ENCODE measurements at regions not wholly inside any gene's neighbourhood (a gene's known extent, or its start where the extent isn't known, plus 50 kb on each side); places are given as distances from the start of the nearest gene placed in this dataset.

GRCh38 chr2:14396533-14397083 is 235.9 kb upstream of the LRATD1 start:
- H4K20me1 ChIP-seq (ENCODE audit: control insufficient read depth, insufficient read depth, low read depth, low read length): no peaks in the 10 kb centered on the region
- H3K9me3 ChIP-seq (ENCODE audit: control insufficient read depth, insufficient read depth, low read length): no peaks in the 10 kb centered on the region
- no peaks in the 10 kb centered on the region for H3K36me3 ChIP-seq (ENCODE audit: control insufficient read depth, low read length)
- no peaks in the 10 kb centered on the region for H3K9me2 ChIP-seq (replicated peaks; ENCODE audit: control insufficient read depth, low read length)
- H3K27me3 ChIP-seq (ENCODE audit: control insufficient read depth, low read length): no peaks in the 10 kb centered on the region
- H3K4me3 ChIP-seq (ENCODE audit: low read length): no peak overlapping the region
- no peaks in the 10 kb centered on the region for H3K79me2 ChIP-seq (ENCODE audit: control insufficient read depth, low read length)
- H3K27ac ChIP-seq (ENCODE audit: low read depth, low read length): no peak overlapping the region
- no peak for TF ChIP-seq EZH2phosphoT487 (IDR thresholded peaks at IDR 0.05; ENCODE audit: borderline replicate concordance, low read length)
- no peak for TF ChIP-seq CTCF (IDR thresholded peaks at IDR 0.05; ENCODE audit: low read depth, low read length, poor library complexity, severe bottlenecking)
- H3K4me2 ChIP-seq (ENCODE audit: low read length): no peak overlapping the region
- H3K4me1 ChIP-seq (ENCODE audit: control insufficient read depth, low read length): no peaks in the 10 kb centered on the region
- no peaks in the 10 kb centered on the region for H3F3A ChIP-seq (ENCODE audit: control insufficient read depth, insufficient read depth)

- H3K4me1 ChIP-seq (ENCODE audit: control insufficient read depth, low read length): no peaks in the 10 kb centered on the region
- H3K79me2 ChIP-seq (ENCODE audit: control insufficient read depth, low read length): no peaks in the 10 kb centered on the region
- H4K20me1 ChIP-seq (ENCODE audit: control insufficient read depth, insufficient read depth, low read depth, low read length): no peaks in the 10 kb centered on the region
- no peak overlapping the region for H3K27ac ChIP-seq (ENCODE audit: low read depth, low read length)
- H3K9me2 ChIP-seq (replicated peaks; ENCODE audit: control insufficient read depth, low read length): no peaks in the 10 kb centered on the region
- H3K4me2 ChIP-seq (ENCODE audit: low read length): no peak overlapping the region
- no peak overlapping the region for H3K4me3 ChIP-seq (ENCODE audit: low read length)
- no peak for TF ChIP-seq CTCF (IDR thresholded peaks at IDR 0.05; ENCODE audit: low read depth, low read length, poor library complexity, severe bottlenecking)
- TF ChIP-seq EZH2phosphoT487 (IDR thresholded peaks at IDR 0.05; ENCODE audit: borderline replicate concordance, low read length): no peak
- H3K9me3 ChIP-seq (ENCODE audit: control insufficient read depth, insufficient read depth, low read length): no peaks in the 10 kb centered on the region
- H3F3A ChIP-seq (ENCODE audit: control insufficient read depth, insufficient read depth): no peaks in the 10 kb centered on the region
- no peaks in the 10 kb centered on the region for H3K27me3 ChIP-seq (ENCODE audit: control insufficient read depth, low read length)
- no peaks in the 10 kb centered on the region for H3K36me3 ChIP-seq (ENCODE audit: control insufficient read depth, low read length)
Observed at GRCh38 chr2:14398641-14399040, 233.9 kb upstream of the LRATD1 start.

- no peaks in the 10 kb centered on the region for H3K4me1 ChIP-seq (ENCODE audit: control insufficient read depth, low read length)
- H3K27ac ChIP-seq (ENCODE audit: low read depth, low read length): no peak overlapping the region
- no peaks in the 10 kb centered on the region for H3K9me2 ChIP-seq (replicated peaks; ENCODE audit: control insufficient read depth, low read length)
- H3K36me3 ChIP-seq (ENCODE audit: control insufficient read depth, low read length): no peaks in the 10 kb centered on the region
- no peak overlapping the region for H3K4me2 ChIP-seq (ENCODE audit: low read length)
- no peaks in the 10 kb centered on the region for H3F3A ChIP-seq (ENCODE audit: control insufficient read depth, insufficient read depth)
- H4K20me1 ChIP-seq (ENCODE audit: control insufficient read depth, insufficient read depth, low read depth, low read length): no peaks in the 10 kb centered on the region
- H3K79me2 ChIP-seq (ENCODE audit: control insufficient read depth, low read length): no peaks in the 10 kb centered on the region
- no peaks in the 10 kb centered on the region for H3K9me3 ChIP-seq (ENCODE audit: control insufficient read depth, insufficient read depth, low read length)
- H3K27me3 ChIP-seq (ENCODE audit: control insufficient read depth, low read length): no peaks in the 10 kb centered on the region
- no peak overlapping the region for H3K4me3 ChIP-seq (ENCODE audit: low read length)
- TF ChIP-seq EZH2phosphoT487 (IDR thresholded peaks at IDR 0.05; ENCODE audit: borderline replicate concordance, low read length) (no peak), CTCF (IDR thresholded peaks at IDR 0.05; ENCODE audit: low read depth, low read length, poor library complexity, severe bottlenecking) (no peak)
Observed at GRCh38 chr2:14401873-14402272, 230.6 kb upstream of the LRATD1 start.

Data from DOHH2 (cell line).